RWPE1 (cell line): ENCODE measurements at regions not wholly inside any gene's neighbourhood (a gene's known extent, or its start where the extent isn't known, plus 50 kb on each side); places are given as distances from the start of the nearest gene placed in this dataset.

Source experiments
- CTCF ChIA-PET: fragments of 350-600 bp; sonication (Branson Sonifier 250); formaldehyde crosslinking; extraction: SDS; loops from one replicate; lab custom pipeline; 2021; lab: Yijun Ruan, JAX
- POLR2A ChIA-PET: fragments of 400-600 bp; formaldehyde crosslinking; extraction: SDS; loops from one replicate; lab custom pipeline; 2020; ENCODE audit warnings: antibody characterized with exemption; ENCODE audit not compliant: low non-redundant PET; lab: Yijun Ruan, JAX
- DNase-seq: peaks from one replicate; pipeline ENCODE4 v3.0.0; 2012; ENCODE audit warnings: low spot score
- H3K27ac ChIP-seq: fragments of 450-650 bp; 2 replicates; pipeline ENCODE4 v1.5.1; 2017
- CTCF ChIP-seq: fragments of 450-650 bp; conservative IDR thresholded peaks from 2 replicates; pipeline ENCODE4 v1.5.1; 2017; ENCODE audit warnings: low read depth, mild to moderate bottlenecking

DNA sequence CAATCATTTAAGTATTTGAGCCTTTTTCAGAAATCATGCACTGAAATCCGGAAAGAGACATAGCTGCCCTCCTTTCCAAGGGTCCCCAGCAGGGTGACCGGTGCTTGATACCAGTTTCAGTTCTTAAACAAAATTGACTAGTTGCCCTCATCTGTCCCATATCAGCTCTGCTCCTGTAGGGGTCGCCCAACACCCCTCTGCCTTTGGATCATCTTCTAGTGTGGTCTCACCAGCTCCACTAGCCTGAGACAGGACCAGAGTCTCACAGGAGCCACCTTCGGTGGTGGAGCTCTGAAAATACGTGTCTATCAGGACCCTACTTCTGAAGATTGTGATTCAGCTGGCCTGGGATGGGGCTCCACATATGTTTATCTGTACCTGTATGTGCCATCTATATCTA lies 428.2 kb downstream of the ENC1 start:
- no peak for TF ChIP-seq CTCF
- POLR2A ChIA-PET, result no interaction called here
- no peak for DNase-seq
- CTCF ChIA-PET, result interaction anchor here (0.7 kb wide), 1 partner anchor 29 kb away, joined by 4 read pairs; no protein-coding TSS in a partner anchor
- no peak overlapping the region for H3K27ac ChIP-seq

GRCh38 chr5:74209571-74209970 lies 431.0 kb downstream of the ENC1 start:
- POLR2A ChIA-PET, result no interaction called here
- no peak for DNase-seq
- CTCF ChIA-PET, result no interaction called here
- no peak overlapping the region for H3K27ac ChIP-seq
- TF ChIP-seq CTCF, result no peak

GRCh38 chr5:74206579-74207550 lies 433.7 kb downstream of the ENC1 start:
- DNase-seq, result peak; percentile 61
- CTCF ChIA-PET, result interaction anchor here (1.1 kb wide), 1 partner anchor 220 kb away, joined by 4 read pairs; no protein-coding TSS in a partner anchor
- no peak for TF ChIP-seq CTCF
- H3K27ac ChIP-seq, result peak overlapping the region; percentile 30; the same call in 1 of the 2 replicates
- POLR2A ChIA-PET, result no interaction called here

GRCh38 chr5:74205767-74206578 lies 434.6 kb downstream of the ENC1 start:
- H3K27ac ChIP-seq, result no peak overlapping the region; the same call in 1 of the 2 replicates
- no peak for TF ChIP-seq CTCF
- ChIA-PET POLR2A (no interaction called here), CTCF (no interaction called here)
- DNase-seq, result no peak

DNA sequence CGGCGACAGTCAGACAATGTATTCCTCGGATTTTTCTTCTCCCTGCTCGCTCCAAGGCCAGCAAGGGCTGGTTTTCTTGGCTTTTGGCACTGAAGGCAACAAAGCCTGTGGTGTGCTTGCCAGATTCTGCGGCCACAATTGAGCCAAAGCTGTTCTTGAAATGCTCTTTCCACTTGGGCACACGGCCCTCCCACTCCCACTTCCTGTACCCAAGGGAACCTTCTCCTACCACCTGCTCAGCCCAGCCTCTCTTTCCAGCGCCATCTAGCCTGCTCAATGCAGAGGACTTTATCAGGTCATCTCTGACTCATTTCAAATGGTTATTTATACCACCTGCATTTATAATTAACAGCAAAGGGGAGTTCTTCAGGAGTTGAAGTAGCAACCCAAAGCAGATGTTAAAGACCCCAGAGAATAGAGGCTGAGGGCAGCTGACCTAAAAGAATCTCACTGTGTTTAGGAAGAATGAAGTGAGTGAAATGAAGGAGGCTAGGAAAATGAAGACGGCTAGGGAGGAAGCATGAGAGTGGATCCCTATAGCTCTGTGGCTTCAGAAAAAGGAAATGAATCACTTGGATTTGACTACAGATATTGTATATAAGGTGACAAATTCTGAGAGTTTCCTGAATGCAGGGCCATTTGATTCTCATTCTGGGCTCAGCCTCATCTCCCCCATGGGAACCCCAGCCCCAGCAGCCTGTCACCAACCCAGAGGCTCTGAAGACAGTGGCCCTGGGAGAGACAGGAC lies 439.0 kb downstream of the ENC1 start:
- no peak for TF ChIP-seq CTCF
- ChIA-PET POLR2A (no interaction called here), CTCF (interaction anchor here (0.6 kb wide), 1 partner anchor 605 kb away, joined by 3 read pairs; no protein-coding TSS in a partner anchor)
- H3K27ac ChIP-seq, result no peak overlapping the region
- no peak for DNase-seq

DNA sequence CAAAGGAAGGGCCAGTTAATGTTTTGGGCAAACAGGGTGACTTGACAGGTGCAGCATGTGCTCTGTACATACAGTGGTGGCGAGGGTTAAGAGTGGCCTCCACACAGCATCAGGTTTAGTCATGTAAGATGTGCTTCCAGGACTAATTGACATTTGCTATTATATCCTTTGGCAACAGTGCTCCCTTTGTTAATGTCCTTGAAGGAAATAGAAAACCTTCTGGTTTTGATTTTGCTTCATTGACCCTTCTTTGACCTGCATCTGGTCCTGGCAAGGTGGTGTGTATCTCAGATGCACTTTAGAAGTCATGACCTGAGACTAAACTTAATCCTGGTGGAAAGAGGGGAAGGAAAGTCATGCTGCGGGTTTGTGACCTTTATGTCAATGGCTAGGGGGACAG lies 440.0 kb downstream of the ENC1 start:
- TF ChIP-seq CTCF, result no peak
- POLR2A ChIA-PET, result no interaction called here
- no peak overlapping the region for H3K27ac ChIP-seq
- no peak for DNase-seq
- CTCF ChIA-PET, result interaction anchor here (0.6 kb wide), 1 partner anchor 604 kb away, joined by 3 read pairs; no protein-coding TSS in a partner anchor
